ENCODE measurements at regions not wholly inside any gene's neighbourhood (a gene's known extent, or its start where the extent isn't known, plus 50 kb on each side); places are given as distances from the start of the nearest gene placed in this dataset.

GRCh38 chr4:160299177-160299576, 1196.3 kb downstream of the RAPGEF2 start:
- H3K56ac ChIP-seq (replicated peaks; ENCODE audit: insufficient read length, low read depth, low read length): no peak overlapping the region
- no peak overlapping the region for H2BK120ac ChIP-seq (replicated peaks; ENCODE audit: low read depth, low read length)
- no peaks in the 10 kb centered on the region for H3K27me3 ChIP-seq (replicated peaks in 1 of 4; ENCODE audit: control insufficient read depth in 3 of 4, extremely low read depth in 1 of 4, insufficient read depth in 3 of 4, low read length in 3 of 4)
- 86% methylated on average over 1 of the region's 1 CpG; no CpG with 5 or more reads in 1 of the 2 experiments for WGBS, 2 experiments (ENCODE audit: extremely low coverage in 1 of 2, insufficient coverage in 1 of 2, insufficient read length in 1 of 2, insufficient replicate concordance in 2 of 2, low coverage in 1 of 2, low lambda C conversion rate in 2 of 2, missing lambda C conversion rate in 1 of 2)
- H3K18ac ChIP-seq (ENCODE audit: extremely low read depth, low read length): no peak overlapping the region
- H3K23ac ChIP-seq (ENCODE audit: insufficient read length): no peak overlapping the region
- no peaks in the 10 kb centered on the region for H4K20me1 ChIP-seq (replicated peaks in 1 of 2; ENCODE audit: control insufficient read depth in 1 of 2, insufficient read depth in 2 of 2, low read length in 2 of 2)
- no peaks in the 10 kb centered on the region for H3K9me3 ChIP-seq (ENCODE audit: insufficient read depth in 2 of 2, low read depth in 1 of 2, low read length in 1 of 2)
- H4K8ac ChIP-seq (ENCODE audit: extremely low read depth, insufficient read depth, low read length): no peak overlapping the region
- no peak overlapping the region for H2AFZ ChIP-seq (ENCODE audit: low read length)
- no peak overlapping the region for H4K91ac ChIP-seq (replicated peaks; ENCODE audit: insufficient read length, low read length)
- no peak overlapping the region for H3K4me2 ChIP-seq (ENCODE audit: insufficient read depth in 1 of 2, low read depth in 2 of 2, low read length in 2 of 2)
- H2AK5ac ChIP-seq (ENCODE audit: low read depth, low read length): no peak overlapping the region
- H3K9ac ChIP-seq (replicated peaks in 1 of 4; ENCODE audit: extremely low read depth in 1 of 4, low read depth in 3 of 4, low read length in 3 of 4): no peak overlapping the region
- H2BK15ac ChIP-seq (ENCODE audit: low read length): no peak overlapping the region
- H3K27ac ChIP-seq (ENCODE audit: low read depth, low read length): no peak overlapping the region
- no peak overlapping the region for H3K4me3 ChIP-seq (ENCODE audit: extremely low read depth in 1 of 4, insufficient read depth in 2 of 4, low read depth in 3 of 4, low read length in 4 of 4)
- no peaks in the 10 kb centered on the region for H3K79me1 ChIP-seq (ENCODE audit: low read depth, low read length)
- H3K4me1 ChIP-seq (replicated peaks in 1 of 4; ENCODE audit: control insufficient read depth in 3 of 4, insufficient read depth in 4 of 4, low read length in 3 of 4): no peaks in the 10 kb centered on the region
- H3K36me3 ChIP-seq (ENCODE audit: control insufficient read depth in 2 of 4, insufficient read depth in 4 of 4, low read length in 3 of 4): no peaks in the 10 kb centered on the region
- CTCF ChIA-PET (ENCODE audit: partially characterized antibody): interaction anchor here (1.1 kb wide), 1 partner anchor 385 kb away, joined by 3 read pairs; no protein-coding TSS in a partner anchor
- no peak overlapping the region for H4K5ac ChIP-seq (ENCODE audit: insufficient read length, low read depth, low read length)
- H3K14ac ChIP-seq (ENCODE audit: insufficient read length): no peak overlapping the region
- H3K4ac ChIP-seq (replicated peaks; ENCODE audit: insufficient read length, low read depth, low read length): no peak overlapping the region
- FAIRE-seq (no peak), DNase-seq (ENCODE audit: low read depth in 1 of 2, low spot score in 2 of 2) (no peak)
- no peak overlapping the region for H2BK12ac ChIP-seq (ENCODE audit: low read depth, low read length)
- no peak overlapping the region for H2BK5ac ChIP-seq (ENCODE audit: low read depth, low read length)
- POLR2A ChIA-PET (ENCODE audit: partially characterized antibody): no interaction called here
- H3K23me2 ChIP-seq (ENCODE audit: low read depth, low read length): no peaks in the 10 kb centered on the region
- H2BK20ac ChIP-seq (ENCODE audit: low read length): no peak overlapping the region
- no peaks in the 10 kb centered on the region for H3K79me2 ChIP-seq (ENCODE audit: control insufficient read depth in 1 of 2, insufficient read depth in 2 of 2, low read length in 2 of 2)
- no peak for TF ChIP-seq KDM1A (IDR thresholded peaks at IDR 0.05; ENCODE audit: borderline replicate concordance, low read length)
- TF ChIP-seq CEBPB (IDR thresholded peaks at IDR 0.05; ENCODE audit: low read depth, low read length): no peak
- no peak for TF ChIP-seq SP2 (IDR thresholded peaks at IDR 0.05; ENCODE audit: low read length)
- TF ChIP-seq ASH2L (IDR thresholded peaks at IDR 0.05; ENCODE audit: low read length): no peak
- TF ChIP-seq TBP (IDR thresholded peaks at IDR 0.05; ENCODE audit: low read depth, low read length): no peak
- TF ChIP-seq EP300 (IDR thresholded peaks at IDR 0.05; ENCODE audit: borderline replicate concordance in 1 of 2, low read depth in 2 of 2, low read length in 2 of 2): no peak
- no peak for TF ChIP-seq EGR1 (IDR thresholded peaks at IDR 0.05; ENCODE audit: borderline replicate concordance, low read depth, low read length)
- no peak for TF ChIP-seq SUZ12 (IDR thresholded peaks at IDR 0.05; ENCODE audit: low read length)
- TF ChIP-seq HDAC6 (IDR thresholded peaks at IDR 0.05; ENCODE audit: low read depth, low read length): no peak
- no peak for TF ChIP-seq NANOG (IDR thresholded peaks at IDR 0.05; ENCODE audit: insufficient read depth, low read depth, low read length, poor library complexity, severe bottlenecking)
- no peak for TF ChIP-seq POLR2AphosphoS5 (IDR thresholded peaks at IDR 0.05; ENCODE audit: low read depth, low read length)
- no peak for TF ChIP-seq JUND (IDR thresholded peaks at IDR 0.05; ENCODE audit: low read length)
- TF ChIP-seq YY1 (IDR thresholded peaks at IDR 0.05; ENCODE audit: low read depth, low read length): no peak
- no peak for TF ChIP-seq PHF8 (conservative IDR thresholded peaks at IDR 0.05; ENCODE audit: low read depth, low read length)
- no peak for TF ChIP-seq KDM5A (IDR thresholded peaks at IDR 0.05; ENCODE audit: low read length)
- TF ChIP-seq SIX5 (IDR thresholded peaks at IDR 0.05; ENCODE audit: low read depth, low read length): no peak

All from H1 (cell line).